Activated naive CD8-positive, alpha-beta T cell treated with anti-CD3 and anti-CD28 coated beads for 36 hours (primary cell): ENCODE measurements at regions not wholly inside any gene's neighbourhood (a gene's known extent, or its start where the extent isn't known, plus 50 kb on each side); places are given as distances from the start of the nearest gene placed in this dataset.
"Not testable (repeated sequence)": the region's sequence is repeated elsewhere in the genome, so short reads cannot be mapped to it uniquely, and the experiment has no call there.

ENCODE experiments used
- DNase-seq: peaks from one replicate; pipeline ENCODE4 v3.0.0; 2021
- H3K27ac Mint-ChIP-seq: one replicate; pipeline ENCODE4 v1.8.0; 2022; ENCODE audit warnings: mild to moderate bottlenecking, moderate library complexity, mixed read lengths
- H3K27me3 Mint-ChIP-seq: one replicate; pipeline ENCODE4 v1.8.0; 2022; ENCODE audit warnings: mild to moderate bottlenecking, mixed read lengths
- H3K36me3 Mint-ChIP-seq: one replicate; pipeline ENCODE4 v1.8.0; 2021; ENCODE audit warnings: mild to moderate bottlenecking, mixed read lengths
- H3K4me1 Mint-ChIP-seq: one replicate; pipeline ENCODE4 v1.8.0; 2021; ENCODE audit warnings: mixed read lengths
- H3K4me3 Mint-ChIP-seq: one replicate; pipeline ENCODE4 v1.8.0; 2022; ENCODE audit warnings: mild to moderate bottlenecking, moderate library complexity, mixed read lengths
- H3K9me3 Mint-ChIP-seq: one replicate; pipeline ENCODE4 v1.8.0; 2022; ENCODE audit warnings: mixed read lengths

DNA sequence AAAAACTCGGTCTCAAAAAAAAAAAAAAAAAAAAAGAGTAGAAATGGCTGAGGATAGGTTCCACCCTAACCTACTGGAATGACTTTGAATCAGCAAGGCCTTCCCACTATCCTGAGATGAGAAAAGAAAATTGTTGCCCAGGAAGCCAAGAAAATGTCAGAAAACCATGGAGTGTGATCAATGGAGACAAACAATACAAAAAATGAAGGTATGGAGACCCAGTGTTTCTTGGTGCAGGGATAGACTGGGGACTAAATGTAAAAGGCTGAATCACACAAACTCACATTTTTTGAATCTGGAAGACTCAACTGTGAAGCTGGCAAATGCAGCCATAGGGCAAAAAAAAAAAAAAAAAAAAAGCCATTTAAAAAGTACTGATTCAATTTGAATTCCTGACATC, 364.3 kb upstream of the ANKRD30A start:
- no peak for DNase-seq
- Mint-ChIP-seq H3K27me3 (no peaks in the 10 kb centered on the region), H3K4me1 (no peaks in the 10 kb centered on the region), H3K36me3 (no peaks in the 10 kb centered on the region), H3K27ac (no peak overlapping the region), H3K4me3 (no peak overlapping the region), H3K9me3 (no peaks in the 10 kb centered on the region)

- DNase-seq = no peak
- Mint-ChIP-seq H3K27me3 (no peaks in the 10 kb centered on the region), H3K9me3 (peaks cover 2% of the 10 kb centered on the region), H3K4me1 (no peaks in the 10 kb centered on the region), H3K4me3 (no peak overlapping the region), H3K36me3 (no peaks in the 10 kb centered on the region), H3K27ac (no peak overlapping the region)
Observed at GRCh38 chr10:36759141-36759805, 366.1 kb upstream of the ANKRD30A start.

DNA sequence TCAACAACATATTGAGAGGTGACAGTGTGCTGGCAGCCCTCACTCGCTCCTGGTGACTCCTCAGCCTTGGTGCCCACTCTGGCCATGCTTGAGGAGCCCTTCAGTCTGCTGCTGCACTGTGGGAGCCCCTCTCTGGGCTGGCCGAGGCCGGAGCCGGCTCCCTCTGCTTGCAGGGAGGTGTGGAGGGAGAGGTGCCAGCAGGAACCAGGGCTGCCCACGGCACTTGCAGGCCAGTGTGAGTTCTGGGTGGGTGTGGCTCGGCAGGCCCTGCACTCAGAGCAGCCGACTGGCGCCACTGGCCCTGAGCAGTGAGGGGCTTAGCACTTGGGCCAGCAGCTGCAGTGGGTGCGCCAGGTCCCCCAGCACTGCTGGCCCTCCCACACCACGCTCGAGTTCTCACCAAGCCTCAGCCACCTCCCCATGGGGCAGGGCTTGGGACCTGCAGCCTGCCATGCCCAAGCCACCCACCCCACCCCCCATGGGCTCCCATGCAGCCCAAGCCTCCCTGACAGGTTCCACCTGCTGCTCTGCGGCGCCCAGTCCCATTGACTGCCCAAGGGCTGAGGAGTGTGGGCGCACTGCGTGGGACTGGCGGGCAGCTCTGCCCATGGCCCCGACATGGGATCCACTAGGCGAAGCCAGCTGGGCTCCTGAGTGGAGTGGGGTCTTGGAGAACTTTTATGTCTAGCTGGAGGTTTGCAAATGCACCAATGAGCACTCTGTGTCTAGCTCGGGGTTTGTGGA, 377.1 kb upstream of the ANKRD30A start:
- no peak overlapping the region for H3K27ac Mint-ChIP-seq
- no peak overlapping the region for H3K4me3 Mint-ChIP-seq
- DNase-seq = no peak
- no peaks in the 10 kb centered on the region for H3K36me3 Mint-ChIP-seq
- no peaks in the 10 kb centered on the region for H3K9me3 Mint-ChIP-seq
- no peaks in the 10 kb centered on the region for H3K27me3 Mint-ChIP-seq
- no peaks in the 10 kb centered on the region for H3K4me1 Mint-ChIP-seq

DNA sequence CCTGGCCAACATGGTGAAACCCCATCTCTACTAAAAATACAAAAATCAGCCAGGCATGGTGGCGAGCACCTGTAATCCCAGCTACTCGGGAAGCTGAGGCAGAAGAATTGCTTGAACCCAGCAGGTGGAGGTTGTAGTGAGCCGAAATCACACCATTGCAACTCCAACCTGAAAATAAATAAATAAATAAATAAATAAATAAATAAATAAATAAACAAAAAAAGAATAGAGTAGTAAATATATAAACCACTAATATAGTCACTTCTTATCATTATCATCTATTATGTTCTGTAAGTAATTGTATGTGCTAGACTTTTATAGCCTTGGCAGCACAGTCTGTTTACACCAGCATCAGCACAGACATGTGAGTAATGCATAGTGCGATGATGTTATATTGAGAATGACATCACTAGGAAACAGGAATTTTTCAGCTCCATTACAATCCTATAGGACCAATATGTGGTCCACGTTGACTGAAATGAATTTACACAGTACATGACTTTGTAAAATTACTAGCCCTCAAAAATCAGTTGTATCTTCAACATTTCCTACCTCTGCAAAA, 385.4 kb upstream of the ANKRD30A start:
- Mint-ChIP-seq H3K4me1 (no peaks in the 10 kb centered on the region), H3K4me3 (no peak overlapping the region), H3K36me3 (no peaks in the 10 kb centered on the region), H3K9me3 (no peaks in the 10 kb centered on the region), H3K27ac (no peak overlapping the region), H3K27me3 (no peaks in the 10 kb centered on the region)
- DNase-seq = no peak

DNA sequence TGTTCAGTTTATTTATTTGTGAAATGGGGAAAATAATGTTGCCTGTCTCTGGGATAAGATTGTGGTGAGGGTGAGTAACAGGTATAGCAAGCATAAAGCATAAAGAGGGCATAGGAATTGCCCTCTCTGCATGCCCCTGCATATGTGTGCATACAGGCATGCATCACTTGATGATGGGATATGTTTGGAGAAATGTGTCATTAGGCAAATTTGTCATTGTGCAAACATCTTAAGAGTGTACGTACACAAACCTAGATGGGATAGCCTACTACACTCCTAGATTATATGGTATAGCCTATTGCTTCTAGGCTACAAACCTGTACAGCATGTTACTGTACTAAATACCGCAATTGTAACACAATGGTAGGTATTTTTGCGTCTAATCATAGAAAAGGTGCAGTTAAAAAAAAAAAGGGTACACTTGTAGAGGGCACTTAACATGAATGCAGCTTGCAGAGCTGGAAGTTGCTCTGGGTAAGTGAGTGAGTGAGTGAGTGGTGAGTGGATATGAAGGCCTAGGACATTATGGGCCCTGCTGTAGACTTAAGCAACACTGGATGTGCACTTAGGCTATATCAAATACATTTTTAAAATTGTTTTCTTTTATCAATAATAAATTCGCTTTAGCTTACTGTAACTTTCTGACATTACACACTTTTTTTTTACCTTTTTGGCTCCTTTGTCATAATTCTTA, 386.5 kb upstream of the ANKRD30A start:
- DNase-seq = no peak
- Mint-ChIP-seq H3K27me3 (no peaks in the 10 kb centered on the region), H3K27ac (no peak overlapping the region), H3K36me3 (no peaks in the 10 kb centered on the region), H3K4me1 (no peaks in the 10 kb centered on the region), H3K9me3 (peaks cover under 1% of the 10 kb centered on the region), H3K4me3 (no peak overlapping the region)

DNA sequence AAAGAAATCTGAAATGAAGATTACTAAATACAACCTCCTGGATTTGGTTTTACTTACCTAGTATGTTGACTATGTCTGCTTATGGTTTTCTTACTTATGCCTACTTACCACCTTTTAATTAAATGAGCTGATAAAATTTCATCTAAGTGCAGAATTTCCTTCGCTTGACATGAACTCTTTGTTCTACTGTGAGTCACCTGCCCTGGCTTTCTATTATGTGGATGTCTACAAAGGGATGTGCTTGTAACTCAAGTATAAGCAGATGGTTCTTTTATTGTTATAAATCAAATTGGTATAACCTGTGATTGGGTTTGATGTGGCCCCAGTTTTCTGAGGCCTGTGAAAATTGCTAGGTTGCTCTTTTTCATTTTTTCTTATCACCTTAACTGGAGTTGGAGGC, 389.1 kb upstream of the ANKRD30A start:
- Mint-ChIP-seq H3K27ac (no peak overlapping the region), H3K36me3 (no peaks in the 10 kb centered on the region), H3K27me3 (no peaks in the 10 kb centered on the region), H3K4me1 (no peaks in the 10 kb centered on the region), H3K9me3 (peaks cover 7% of the 10 kb centered on the region), H3K4me3 (no peak overlapping the region)
- no peak for DNase-seq

- H3K27ac Mint-ChIP-seq, DNase-seq, H3K4me1 Mint-ChIP-seq, H3K4me3 Mint-ChIP-seq, H3K27me3 Mint-ChIP-seq, H3K9me3 Mint-ChIP-seq, H3K36me3 Mint-ChIP-seq: not testable (repeated sequence)
Observed at GRCh38 chr10:36734590-36734989, 390.8 kb upstream of the ANKRD30A start.

DNA sequence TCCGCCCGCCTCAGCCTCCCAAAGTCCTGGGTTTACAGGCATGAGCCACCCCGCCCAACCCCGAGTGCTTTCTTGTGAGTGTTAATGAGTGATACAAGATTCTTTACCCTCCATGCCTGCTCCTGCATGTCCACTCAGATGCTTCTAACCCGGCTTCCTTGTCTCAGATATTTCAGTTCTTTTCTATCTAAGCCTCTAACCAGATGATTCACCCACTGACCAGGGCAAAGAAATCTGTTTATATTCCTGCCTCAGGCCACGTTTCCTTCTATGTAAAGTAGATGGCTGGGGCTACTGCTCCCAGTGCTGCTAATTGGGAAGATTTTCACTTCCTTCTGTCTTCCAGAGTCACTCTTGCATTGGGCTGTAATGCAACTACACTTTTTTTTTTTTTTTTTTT, 395.1 kb upstream of the ANKRD30A start:
- no peak overlapping the region for H3K4me3 Mint-ChIP-seq
- no peak overlapping the region for H3K27ac Mint-ChIP-seq
- DNase-seq = no peak
- H3K27me3 Mint-ChIP-seq = no peaks in the 10 kb centered on the region
- no peaks in the 10 kb centered on the region for H3K36me3 Mint-ChIP-seq
- H3K9me3 Mint-ChIP-seq = peaks cover 7% of the 10 kb centered on the region
- no peaks in the 10 kb centered on the region for H3K4me1 Mint-ChIP-seq

- no peak for DNase-seq
- H3K27ac Mint-ChIP-seq = no peak overlapping the region
- H3K27me3 Mint-ChIP-seq = no peaks in the 10 kb centered on the region
- no peaks in the 10 kb centered on the region for H3K36me3 Mint-ChIP-seq
- no peaks in the 10 kb centered on the region for H3K4me1 Mint-ChIP-seq
- H3K9me3 Mint-ChIP-seq = peaks cover 4% of the 10 kb centered on the region
- no peak overlapping the region for H3K4me3 Mint-ChIP-seq
Observed at GRCh38 chr10:36728626-36729025, 396.8 kb upstream of the ANKRD30A start.

DNA sequence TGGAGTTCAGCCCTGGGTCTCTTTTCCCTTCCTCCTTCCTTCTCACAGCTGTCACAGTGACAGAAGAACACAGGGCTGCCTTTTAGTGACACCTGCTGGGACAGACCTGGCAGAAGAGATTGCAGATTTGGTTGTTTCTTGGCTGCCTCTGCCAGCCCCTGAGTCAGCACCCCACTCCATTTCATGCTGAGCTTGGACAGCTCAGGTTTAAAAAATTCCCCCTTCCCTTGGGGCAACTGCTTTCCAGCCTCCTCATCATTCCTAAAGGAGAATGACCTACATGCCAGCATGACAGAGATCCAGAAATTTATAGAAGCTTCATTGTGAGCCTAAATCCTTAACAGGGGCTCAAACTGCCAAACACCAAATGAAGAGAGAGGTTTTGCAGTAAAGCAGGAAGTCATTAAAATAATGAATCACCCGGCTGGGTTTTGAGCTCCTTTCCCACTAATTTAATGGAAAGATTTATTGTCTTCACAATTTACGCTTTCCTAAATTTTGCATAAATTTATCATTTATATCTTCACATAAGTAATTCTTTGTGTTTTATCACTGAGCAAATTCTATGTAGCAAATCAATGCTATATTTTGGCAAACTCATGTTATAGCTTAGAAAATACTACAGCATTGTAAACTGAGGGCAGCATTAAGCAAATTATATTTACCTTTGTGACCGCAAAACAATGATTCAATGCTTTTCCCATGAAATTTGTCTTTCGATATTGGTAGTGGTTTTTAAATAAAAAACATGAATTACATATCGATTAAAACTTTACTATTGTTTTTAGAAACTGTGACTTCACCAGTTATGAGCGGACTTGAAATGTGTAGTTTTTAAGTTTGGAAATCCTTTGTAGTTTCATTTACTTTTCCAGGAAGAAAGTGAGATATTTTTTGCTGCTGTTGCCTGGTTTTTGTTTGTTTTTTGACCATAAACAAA, 399.5 kb upstream of the ANKRD30A start:
- Mint-ChIP-seq H3K27me3 (no peaks in the 10 kb centered on the region), H3K27ac (no peak overlapping the region), H3K4me1 (no peaks in the 10 kb centered on the region), H3K9me3 (no peaks in the 10 kb centered on the region), H3K4me3 (no peak overlapping the region), H3K36me3 (no peaks in the 10 kb centered on the region)
- no peak for DNase-seq

DNA sequence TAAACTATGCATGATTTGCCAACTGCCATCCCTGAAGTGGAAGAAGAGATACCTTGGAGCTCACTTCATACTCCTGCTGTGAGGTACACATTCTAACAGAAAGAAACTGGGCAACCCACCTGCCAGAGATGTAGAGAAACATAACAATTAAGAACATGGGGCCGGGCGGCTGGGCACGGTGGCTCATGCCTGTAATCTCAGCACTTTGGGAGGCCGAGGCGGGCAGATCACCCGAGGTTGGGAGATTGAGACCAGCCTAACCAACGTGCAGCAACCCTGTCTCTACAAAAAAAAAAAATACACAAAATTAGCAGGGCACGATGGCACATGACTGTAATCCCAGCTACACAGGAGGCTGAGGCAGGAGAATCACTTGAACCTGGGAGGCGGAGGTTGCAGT, 402.6 kb upstream of the ANKRD30A start:
- Mint-ChIP-seq H3K27ac (no peak overlapping the region), H3K4me1 (no peaks in the 10 kb centered on the region), H3K27me3 (no peaks in the 10 kb centered on the region), H3K9me3 (no peaks in the 10 kb centered on the region), H3K36me3 (no peaks in the 10 kb centered on the region), H3K4me3 (no peak overlapping the region)
- no peak for DNase-seq

DNA sequence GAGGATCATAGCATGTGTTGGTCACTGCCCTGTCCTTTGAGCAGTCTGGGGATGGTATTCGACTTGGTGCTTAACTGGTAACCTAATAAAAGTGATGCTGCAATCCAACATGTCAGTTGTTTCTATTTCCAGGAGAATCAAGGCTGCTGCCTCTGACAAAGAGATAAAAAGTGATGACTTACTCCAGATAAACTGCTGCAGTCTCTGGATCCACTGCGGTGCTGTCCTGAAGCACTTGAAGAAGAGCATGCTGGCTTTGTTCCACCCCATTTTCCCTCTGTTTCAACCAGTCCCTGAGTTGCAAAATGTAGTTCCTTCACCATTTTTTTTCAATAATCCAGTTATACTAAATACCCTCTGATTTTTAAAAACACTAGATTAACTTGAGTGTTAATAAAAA, 403.5 kb upstream of the ANKRD30A start:
- no peaks in the 10 kb centered on the region for H3K36me3 Mint-ChIP-seq
- H3K9me3 Mint-ChIP-seq = no peaks in the 10 kb centered on the region
- no peak for DNase-seq
- H3K27ac Mint-ChIP-seq = no peak overlapping the region
- H3K27me3 Mint-ChIP-seq = no peaks in the 10 kb centered on the region
- no peak overlapping the region for H3K4me3 Mint-ChIP-seq
- no peaks in the 10 kb centered on the region for H3K4me1 Mint-ChIP-seq

- Mint-ChIP-seq H3K27ac (no peak overlapping the region), H3K4me1 (no peaks in the 10 kb centered on the region), H3K4me3 (no peak overlapping the region), H3K9me3 (no peaks in the 10 kb centered on the region), H3K27me3 (no peaks in the 10 kb centered on the region), H3K36me3 (no peaks in the 10 kb centered on the region)
- no peak for DNase-seq
Observed at GRCh38 chr10:36720895-36721294, 404.5 kb upstream of the ANKRD30A start.

GRCh38 chr10:36717118-36717517, 408.3 kb upstream of the ANKRD30A start:
- H3K27me3 Mint-ChIP-seq = no peaks in the 10 kb centered on the region
- H3K4me1 Mint-ChIP-seq = no peaks in the 10 kb centered on the region
- H3K27ac Mint-ChIP-seq = no peak overlapping the region
- H3K4me3 Mint-ChIP-seq = no peak overlapping the region
- no peak for DNase-seq
- H3K9me3 Mint-ChIP-seq = no peaks in the 10 kb centered on the region
- no peaks in the 10 kb centered on the region for H3K36me3 Mint-ChIP-seq

DNA sequence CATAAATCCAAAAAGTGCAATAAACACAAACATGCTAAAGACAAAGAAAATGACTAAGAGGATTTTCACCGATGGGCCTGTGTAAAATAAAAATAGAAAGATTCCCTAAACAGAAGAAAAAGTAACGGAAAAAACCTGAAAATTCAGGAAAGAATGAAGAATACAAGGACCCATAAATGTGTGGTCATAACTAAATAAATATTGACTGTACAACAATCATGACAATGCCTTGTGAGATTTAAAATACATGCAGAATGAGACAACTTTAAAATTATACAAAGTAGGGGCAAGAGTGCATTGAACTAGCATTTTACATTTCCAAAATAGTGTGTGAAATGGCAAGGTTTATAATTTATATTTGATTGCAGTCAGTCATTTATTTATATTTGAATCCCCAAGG, 409.1 kb upstream of the ANKRD30A start:
- no peaks in the 10 kb centered on the region for H3K9me3 Mint-ChIP-seq
- no peak for DNase-seq
- H3K27ac Mint-ChIP-seq = no peak overlapping the region
- H3K27me3 Mint-ChIP-seq = no peaks in the 10 kb centered on the region
- no peak overlapping the region for H3K4me3 Mint-ChIP-seq
- no peaks in the 10 kb centered on the region for H3K36me3 Mint-ChIP-seq
- no peaks in the 10 kb centered on the region for H3K4me1 Mint-ChIP-seq
